Astrocyte (in vitro differentiated cells and primary cell): ENCODE measurements at regions not wholly inside any gene's neighbourhood (a gene's known extent, or its start where the extent isn't known, plus 50 kb on each side); places are given as distances from the start of the nearest gene placed in this dataset.

ENCODE experiments used
- DNase-seq: peaks from one replicate; pipeline ENCODE4 v3.0.0-alpha.2; 2010; ENCODE audit warnings: low read depth
- FAIRE-seq: peaks from 2 replicates; lab custom pipeline; 2011; peaks lifted over from hg19 to GRCh38; lab: Jason Lieb, UNC
- H2AFZ ChIP-seq: 2 replicates; pipeline ENCODE4 v1.6.0; 2012; ENCODE audit warnings: low read depth, low read length, inconsistent platforms
- H3K27ac ChIP-seq: 2 replicates; pipeline ENCODE4 v1.5.1; 2011; ENCODE audit warnings: low read depth, low read length, inconsistent platforms
- H3K27me3 ChIP-seq: 2 replicates; pipeline ENCODE4 v1.6.0; 2011; ENCODE audit warnings: low read length, inconsistent platforms; ENCODE audit not compliant: insufficient read depth
- H3K36me3 ChIP-seq: 2 replicates; pipeline ENCODE4 v1.5.1; 2011; ENCODE audit warnings: low read length, inconsistent platforms; ENCODE audit not compliant: insufficient read depth
- H3K4me1 ChIP-seq: 2 replicates; pipeline ENCODE4 v1.5.1; 2011; ENCODE audit warnings: low read length, inconsistent platforms; ENCODE audit not compliant: insufficient read depth
- H3K4me2 ChIP-seq: 2 replicates; pipeline ENCODE4 v1.6.0; 2012; ENCODE audit warnings: low read length, inconsistent platforms
- H3K4me3 ChIP-seq: 2 replicates; pipeline ENCODE4 v1.5.1; 2011; ENCODE audit warnings: low read depth, mild to moderate bottlenecking, low read length, inconsistent platforms; ENCODE audit not compliant: insufficient read depth
- H3K79me2 ChIP-seq: 2 replicates; pipeline ENCODE4 v1.6.0; 2012; ENCODE audit warnings: mild to moderate bottlenecking, low read length, inconsistent platforms; ENCODE audit not compliant: insufficient read depth
- H3K9ac ChIP-seq: 2 replicates; pipeline ENCODE4 v1.6.0; 2012; ENCODE audit warnings: mild to moderate bottlenecking, low read length, inconsistent platforms
- H3K9me3 ChIP-seq: 2 replicates; pipeline ENCODE4 v1.5.1; 2012; ENCODE audit warnings: low read depth, mild to moderate bottlenecking, low read length, inconsistent platforms; ENCODE audit not compliant: insufficient read depth
- H4K20me1 ChIP-seq: 2 replicates; pipeline ENCODE4 v1.6.0; 2012; ENCODE audit warnings: low read length, inconsistent platforms; ENCODE audit not compliant: insufficient read depth
- H3K27ac Mint-ChIP-seq: one replicate; pipeline ENCODE4 v1.8.0; 2021; ENCODE audit warnings: mild to moderate bottlenecking, mixed read lengths; ENCODE audit not compliant: unreplicated experiment
- H3K27me3 Mint-ChIP-seq: one replicate; pipeline ENCODE4 v1.8.0; 2021; ENCODE audit warnings: low read depth, mixed read lengths; ENCODE audit not compliant: unreplicated experiment
- H3K36me3 Mint-ChIP-seq: one replicate; pipeline ENCODE4 v1.8.0; 2021; ENCODE audit warnings: low read depth, mixed read lengths; ENCODE audit not compliant: unreplicated experiment
- H3K4me1 Mint-ChIP-seq: one replicate; pipeline ENCODE4 v1.8.0; 2021; ENCODE audit warnings: low read depth, mixed read lengths; ENCODE audit not compliant: unreplicated experiment
- H3K4me3 Mint-ChIP-seq: one replicate; pipeline ENCODE4 v1.8.0; 2021; ENCODE audit warnings: mild to moderate bottlenecking, moderate library complexity, mixed read lengths; ENCODE audit not compliant: unreplicated experiment
- H3K9me3 Mint-ChIP-seq: one replicate; pipeline ENCODE4 v1.8.0; 2021; ENCODE audit warnings: mild to moderate bottlenecking, mixed read lengths; ENCODE audit not compliant: unreplicated experiment
- CTCF ChIP-seq: IDR thresholded peaks from 2 replicates; pipeline ENCODE4 v1.5.1; 2011; ENCODE audit warnings: low read depth, mild to moderate bottlenecking, inconsistent platforms, low read length, moderate library complexity; ENCODE audit not compliant: insufficient read depth
- EZH2 ChIP-seq: IDR thresholded peaks from 2 replicates; pipeline ENCODE4 v1.6.1; 2012; ENCODE audit warnings: mild to moderate bottlenecking, low read length, inconsistent platforms; ENCODE audit not compliant: insufficient read depth

- Mint-ChIP-seq H3K27me3 (no peaks in the 10 kb centered on the region), H3K27ac (no peak overlapping the region), H3K4me1 (no peaks in the 10 kb centered on the region), H3K9me3 (peaks cover 10% of the 10 kb centered on the region), H3K36me3 (no peaks in the 10 kb centered on the region), H3K4me3 (no peak overlapping the region)
- DNase-seq (no peak), FAIRE-seq (no peak)
- TF ChIP-seq CTCF = no peak
- H3K9ac ChIP-seq = no peak overlapping the region
- H2AFZ ChIP-seq = no peak overlapping the region
- H3K4me1 ChIP-seq = no peaks in the 10 kb centered on the region
- H3K27me3 ChIP-seq = no peaks in the 10 kb centered on the region
- H3K27ac ChIP-seq = no peak overlapping the region
- H4K20me1 ChIP-seq = no peaks in the 10 kb centered on the region
- no peak overlapping the region for H3K4me2 ChIP-seq
- H3K79me2 ChIP-seq = no peaks in the 10 kb centered on the region
- no peaks in the 10 kb centered on the region for H3K36me3 ChIP-seq
- peaks cover 2% of the 10 kb centered on the region for H3K9me3 ChIP-seq
- no peak overlapping the region for H3K4me3 ChIP-seq
These were observed 704.4 kb upstream of the CDH9 start for GRCh38 chr5:27742805-27743204.

- Histone ChIP-seq H3K9ac (no peak overlapping the region), H3K9me3 (no peaks in the 10 kb centered on the region), H2AFZ (no peak overlapping the region), H3K27ac (no peak overlapping the region), H3K4me1 (no peaks in the 10 kb centered on the region), H3K36me3 (no peaks in the 10 kb centered on the region), H3K27me3 (no peaks in the 10 kb centered on the region), H3K4me2 (no peak overlapping the region), H4K20me1 (no peaks in the 10 kb centered on the region), H3K79me2 (no peaks in the 10 kb centered on the region), H3K4me3 (no peak overlapping the region)
- FAIRE-seq (no peak), DNase-seq (no peak)
- Mint-ChIP-seq H3K9me3 (no peaks in the 10 kb centered on the region), H3K4me1 (no peaks in the 10 kb centered on the region), H3K27me3 (no peaks in the 10 kb centered on the region), H3K27ac (no peak overlapping the region), H3K4me3 (no peak overlapping the region), H3K36me3 (no peaks in the 10 kb centered on the region)
- TF ChIP-seq EZH2 = no peak
- no peak for TF ChIP-seq CTCF
These were observed 696.5 kb upstream of the CDH9 start for GRCh38 chr5:27734838-27735237.

GRCh38 chr5:27733237-27733636, 694.9 kb upstream of the CDH9 start:
- H4K20me1 ChIP-seq = no peaks in the 10 kb centered on the region
- Mint-ChIP-seq H3K27me3 (no peaks in the 10 kb centered on the region), H3K27ac (no peak overlapping the region), H3K4me3 (no peak overlapping the region), H3K9me3 (no peaks in the 10 kb centered on the region), H3K4me1 (no peaks in the 10 kb centered on the region), H3K36me3 (no peaks in the 10 kb centered on the region)
- H3K79me2 ChIP-seq = no peaks in the 10 kb centered on the region
- no peaks in the 10 kb centered on the region for H3K27me3 ChIP-seq
- no peak overlapping the region for H3K4me2 ChIP-seq
- H3K36me3 ChIP-seq = no peaks in the 10 kb centered on the region
- no peak overlapping the region for H2AFZ ChIP-seq
- no peaks in the 10 kb centered on the region for H3K4me1 ChIP-seq
- no peak overlapping the region for H3K9ac ChIP-seq
- TF ChIP-seq EZH2 = no peak
- no peak for TF ChIP-seq CTCF
- DNase-seq (no peak), FAIRE-seq (no peak)
- no peak overlapping the region for H3K27ac ChIP-seq
- H3K9me3 ChIP-seq = no peaks in the 10 kb centered on the region
- no peak overlapping the region for H3K4me3 ChIP-seq
